GM12865 (cell line): ENCODE measurements at regions not wholly inside any gene's neighbourhood (a gene's known extent, or its start where the extent isn't known, plus 50 kb on each side); places are given as distances from the start of the nearest gene placed in this dataset.

ENCODE experiments used
- DNase-seq: peaks from one replicate; pipeline ENCODE4 v3.0.0; 2010; ENCODE audit warnings: low read depth
- H3K4me3 ChIP-seq: 2 replicates; pipeline ENCODE4 v1.5.1; 2011; ENCODE audit warnings: mild to moderate bottlenecking, low read depth, low read length, control low read depth
- TF ChIP-seq, protein P1 (sequence below): IDR thresholded peaks from 2 replicates; pipeline ENCODE4 v1.5.1; 2011; ENCODE audit warnings: low read length, control low read depth, low read depth, inconsistent platforms; ENCODE audit not compliant: insufficient read depth; ENCODE audit errors: missing control alignments

- TF ChIP-seq, protein P1, sequence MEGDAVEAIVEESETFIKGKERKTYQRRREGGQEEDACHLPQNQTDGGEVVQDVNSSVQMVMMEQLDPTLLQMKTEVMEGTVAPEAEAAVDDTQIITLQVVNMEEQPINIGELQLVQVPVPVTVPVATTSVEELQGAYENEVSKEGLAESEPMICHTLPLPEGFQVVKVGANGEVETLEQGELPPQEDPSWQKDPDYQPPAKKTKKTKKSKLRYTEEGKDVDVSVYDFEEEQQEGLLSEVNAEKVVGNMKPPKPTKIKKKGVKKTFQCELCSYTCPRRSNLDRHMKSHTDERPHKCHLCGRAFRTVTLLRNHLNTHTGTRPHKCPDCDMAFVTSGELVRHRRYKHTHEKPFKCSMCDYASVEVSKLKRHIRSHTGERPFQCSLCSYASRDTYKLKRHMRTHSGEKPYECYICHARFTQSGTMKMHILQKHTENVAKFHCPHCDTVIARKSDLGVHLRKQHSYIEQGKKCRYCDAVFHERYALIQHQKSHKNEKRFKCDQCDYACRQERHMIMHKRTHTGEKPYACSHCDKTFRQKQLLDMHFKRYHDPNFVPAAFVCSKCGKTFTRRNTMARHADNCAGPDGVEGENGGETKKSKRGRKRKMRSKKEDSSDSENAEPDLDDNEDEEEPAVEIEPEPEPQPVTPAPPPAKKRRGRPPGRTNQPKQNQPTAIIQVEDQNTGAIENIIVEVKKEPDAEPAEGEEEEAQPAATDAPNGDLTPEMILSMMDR, result no peak
- no peak for DNase-seq
- no peak overlapping the region for H3K4me3 ChIP-seq
Observed at GRCh38 chr6:169960003-169960344, 208.6 kb downstream of the ERMARD start.

- peak; percentile 44 for DNase-seq
- no peak overlapping the region for H3K4me3 ChIP-seq
- TF ChIP-seq, protein P1, result no peak
Observed at GRCh38 chr6:169959136-169960002, 207.9 kb downstream of the ERMARD start.

GRCh38 chr6:169958510-169958909, 207.1 kb downstream of the ERMARD start:
- H3K4me3 ChIP-seq, result no peak overlapping the region
- DNase-seq, result no peak
- TF ChIP-seq, protein P1, result no peak

DNA sequence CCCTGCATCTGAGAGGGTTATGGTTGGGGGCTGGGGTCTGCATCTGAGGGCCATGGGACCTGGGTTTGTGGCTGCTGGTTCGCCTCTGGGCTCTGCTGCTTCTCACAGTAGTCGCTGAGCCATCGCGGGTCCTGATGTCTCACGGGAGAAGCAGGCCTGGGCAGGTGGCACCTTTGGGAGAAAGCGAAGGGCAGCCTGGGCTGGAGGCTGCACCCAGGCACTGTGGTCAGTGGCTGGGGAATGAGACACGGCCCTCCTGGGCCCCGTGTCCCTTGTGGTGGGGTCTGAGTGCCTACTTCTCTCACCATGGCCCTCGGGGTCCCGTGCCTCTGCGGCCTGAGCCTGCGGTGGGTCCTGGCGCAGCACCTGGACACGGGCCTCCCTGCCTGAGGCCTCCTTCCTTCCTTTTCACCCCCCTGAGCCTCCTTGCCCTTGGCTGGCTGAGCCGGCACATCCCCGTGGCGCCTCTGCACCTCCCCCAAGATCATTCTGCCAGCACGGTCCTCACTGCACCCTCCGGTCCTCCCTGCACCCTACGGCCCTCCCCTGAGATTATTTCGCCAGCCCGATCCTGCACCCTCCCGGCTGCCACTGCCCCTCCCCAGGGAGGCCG, 206.0 kb downstream of the ERMARD start:
- DNase-seq, result no peak
- TF ChIP-seq, protein P1, result no peak
- H3K4me3 ChIP-seq, result no peak overlapping the region

DNA sequence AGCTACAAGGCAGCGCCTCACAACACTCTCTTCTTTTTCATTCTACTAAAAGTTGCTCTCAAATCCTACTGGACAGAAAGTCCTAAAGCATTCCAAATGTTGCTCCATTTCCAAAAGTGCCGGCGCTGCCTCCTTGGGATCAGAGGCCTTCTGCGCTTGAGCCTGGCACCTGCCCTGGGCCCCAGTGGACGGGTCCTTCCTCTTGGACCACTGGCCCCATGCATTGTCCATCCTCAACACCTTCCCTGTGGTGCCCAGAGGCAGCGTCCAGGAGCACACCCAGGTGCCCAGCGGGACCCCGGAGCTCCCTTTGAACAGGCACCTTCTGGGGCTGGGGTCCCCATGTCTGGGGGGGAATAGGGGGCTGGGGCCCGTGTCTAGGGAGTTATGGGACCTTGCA, 205.2 kb downstream of the ERMARD start:
- DNase-seq, result no peak
- TF ChIP-seq, protein P1, result no peak
- no peak overlapping the region for H3K4me3 ChIP-seq

DNA sequence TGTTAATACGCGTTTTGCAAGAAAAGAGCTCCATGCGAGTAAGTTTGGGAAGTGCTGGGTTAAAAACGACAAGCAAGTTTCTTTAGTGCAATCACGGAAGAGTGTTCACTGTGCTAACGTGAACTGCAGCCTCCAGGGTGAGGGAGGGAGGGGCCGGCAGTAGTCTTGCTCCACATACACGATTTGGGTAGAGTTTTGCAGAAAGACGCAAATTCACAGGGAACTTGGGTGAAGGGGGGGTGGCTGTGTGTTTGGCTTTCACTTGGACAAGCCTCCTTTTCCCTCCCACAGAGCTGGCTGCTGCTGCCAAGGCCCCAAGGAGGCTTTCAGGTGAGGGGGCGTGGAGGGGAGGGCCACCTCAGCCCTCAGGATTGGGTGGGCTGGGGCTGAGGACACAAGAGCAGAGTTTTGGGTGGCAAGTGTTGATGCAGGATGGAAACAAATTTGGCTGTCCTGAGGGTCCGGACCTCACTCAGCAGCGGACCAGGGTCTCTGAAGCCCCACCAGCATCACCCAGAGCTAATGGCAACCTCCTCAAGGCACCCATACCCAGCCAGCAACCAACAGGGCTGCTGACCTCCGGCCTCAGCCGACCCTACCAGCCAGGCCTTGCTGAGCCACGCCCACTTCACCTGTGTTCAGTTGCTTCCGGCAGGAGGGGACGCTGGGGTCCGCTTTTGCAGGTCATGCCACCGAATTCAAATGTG, 204.5 kb downstream of the ERMARD start:
- no peak for DNase-seq
- TF ChIP-seq, protein P1, result no peak
- no peak overlapping the region for H3K4me3 ChIP-seq
